HG02885 (cell line): ENCODE measurements at regions not wholly inside any gene's neighbourhood (a gene's known extent, or its start where the extent isn't known, plus 50 kb on each side); places are given as distances from the start of the nearest gene placed in this dataset.
A peak's percentile ranks its signal among the peaks of the same experiment; 100 is the strongest.
"Not testable (repeated sequence)": the region's sequence is repeated elsewhere in the genome, so short reads cannot be mapped to it uniquely, and the experiment has no call there.

Source experiments
- ATAC-seq: cut with Tn5 transposase; IDR thresholded peaks from one replicate; pipeline ENCODE4 v1.9.1; 2021; ENCODE audit warnings: mild to moderate bottlenecking; ENCODE audit not compliant: unreplicated experiment, poor library complexity

DNA sequence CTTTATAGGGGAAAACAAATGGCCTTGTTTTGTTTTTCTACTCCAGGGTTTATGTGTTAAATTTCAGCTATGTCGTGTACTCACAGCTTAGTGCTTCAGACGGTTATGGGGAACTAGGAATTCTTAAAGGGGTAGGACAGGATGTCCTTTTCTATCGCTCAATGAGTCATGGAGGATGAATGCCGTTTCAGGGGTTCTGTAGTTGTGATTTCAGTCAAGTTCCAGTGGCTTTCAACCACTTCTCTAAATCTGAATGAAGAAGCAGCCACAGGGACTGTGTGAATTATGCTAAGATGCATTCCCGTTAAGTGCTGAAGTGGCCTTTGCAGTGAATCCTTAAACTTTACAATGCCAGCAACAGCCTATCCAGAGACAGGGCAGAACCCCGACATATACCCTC lies 1231.7 kb upstream of the ZEB2 start:
- ATAC-seq = peak; percentile 84

DNA sequence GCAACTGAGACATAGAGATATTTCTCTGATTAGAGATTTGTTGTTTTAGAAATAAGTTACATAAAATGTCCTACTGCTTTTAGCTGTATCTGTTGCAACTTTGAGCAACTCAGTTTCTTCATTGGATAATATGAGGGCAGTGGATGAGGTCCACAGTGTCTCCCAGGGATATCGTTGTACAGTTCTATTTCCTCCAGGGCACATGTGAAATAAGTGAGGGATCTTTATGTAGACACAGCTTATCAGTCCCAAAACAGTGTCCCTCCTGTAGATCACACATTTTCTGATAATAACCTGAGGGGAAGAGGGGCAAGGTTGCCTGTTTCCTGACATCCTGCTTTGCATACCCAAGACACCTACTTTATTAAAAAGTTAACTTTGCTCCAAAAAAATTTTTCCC lies 1231.2 kb upstream of the ZEB2 start:
- no peak for ATAC-seq

DNA sequence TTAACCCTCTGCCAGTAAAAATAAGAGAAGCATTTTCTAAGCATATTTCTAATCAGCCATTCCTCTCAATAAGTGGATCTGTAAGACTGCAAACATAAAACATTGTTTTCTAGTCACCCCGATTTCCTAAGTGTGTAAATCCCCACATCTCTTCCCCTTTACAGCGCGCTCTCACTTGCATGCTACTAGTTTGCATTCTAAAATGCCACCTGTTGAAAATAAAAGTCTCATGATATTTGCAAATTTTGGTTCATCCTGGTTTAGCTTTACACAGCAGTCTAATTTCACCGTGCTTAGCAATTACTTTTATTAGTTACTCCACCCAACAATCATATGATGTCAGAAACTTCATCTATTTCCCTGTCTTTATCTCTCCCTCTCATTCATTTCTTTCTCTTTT lies 1230.7 kb upstream of the ZEB2 start:
- ATAC-seq = no peak

DNA sequence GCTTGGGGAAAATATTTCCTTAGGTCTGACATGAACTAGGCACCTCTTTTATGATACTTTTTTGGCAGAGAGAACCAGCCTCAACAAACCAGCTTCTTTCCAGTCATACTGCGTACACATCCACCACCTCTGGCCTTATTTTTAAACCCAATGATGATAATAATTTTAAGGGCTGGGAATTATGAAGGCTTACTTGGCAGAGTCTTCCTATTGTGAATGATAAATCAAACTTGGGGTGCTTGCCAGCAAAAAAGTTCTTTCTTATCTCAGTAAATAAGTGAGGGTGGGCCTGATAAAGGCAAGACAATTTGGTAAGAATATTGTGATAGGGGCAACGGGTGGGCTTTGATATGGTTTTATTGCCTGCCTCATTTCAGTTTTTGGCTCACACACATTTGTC lies 1230.2 kb upstream of the ZEB2 start:
- ATAC-seq = no peak

DNA sequence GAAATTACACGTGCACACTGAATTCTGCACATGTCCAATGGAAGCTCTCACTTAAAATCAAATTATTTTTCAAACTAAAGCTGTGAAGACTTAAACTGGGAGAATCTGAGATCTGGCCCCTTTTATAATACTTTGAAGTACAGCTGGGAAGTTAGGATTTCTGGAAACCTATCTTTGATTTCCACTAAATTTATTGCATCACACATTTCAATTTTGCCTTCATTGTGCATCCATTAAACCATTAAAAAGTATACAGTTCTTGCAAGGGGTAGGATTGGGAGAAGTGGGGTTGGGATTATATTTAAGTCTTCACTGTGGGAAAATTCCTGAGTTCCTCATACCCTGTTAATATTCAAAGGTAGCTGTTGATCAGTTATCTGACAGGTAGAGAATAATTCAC lies 1229.6 kb upstream of the ZEB2 start:
- no peak for ATAC-seq

DNA sequence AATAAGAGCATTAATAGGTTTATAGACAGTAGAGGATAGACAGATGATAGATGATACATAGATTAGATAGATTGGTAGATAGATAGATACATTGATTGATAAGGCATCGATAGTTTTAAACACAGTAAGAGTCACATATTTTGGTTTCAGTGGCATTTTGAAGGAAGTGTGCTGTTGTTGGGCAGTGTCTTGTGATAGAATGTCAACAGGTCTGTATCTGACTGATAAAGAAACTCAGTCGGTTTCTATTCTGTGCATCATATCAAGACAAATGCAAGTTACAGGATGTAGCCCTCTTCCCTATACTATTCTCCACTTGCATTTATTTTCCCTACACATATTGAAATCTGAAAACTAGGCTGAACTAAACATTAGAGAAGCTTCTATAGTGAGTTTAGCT lies 1229.0 kb upstream of the ZEB2 start:
- peak; percentile 57 for ATAC-seq

DNA sequence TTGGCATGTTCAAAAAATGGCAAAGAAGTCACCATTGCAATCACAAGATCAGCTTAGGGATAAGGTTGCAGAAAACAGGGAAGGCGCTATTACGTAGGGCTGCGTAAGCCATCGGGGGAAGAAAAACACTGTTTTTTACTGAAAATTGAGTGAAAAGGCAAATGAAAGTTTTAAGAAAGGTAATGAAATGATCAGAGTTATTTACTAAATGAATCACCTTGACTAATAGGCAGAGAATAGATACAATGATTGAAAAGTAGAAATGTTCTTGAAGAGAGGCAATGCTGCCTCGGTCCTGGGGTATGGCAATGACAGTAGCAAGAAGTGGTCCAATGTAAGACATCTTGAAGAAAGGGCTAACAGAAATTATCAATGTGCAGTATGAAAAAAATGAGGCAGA lies 1227.8 kb upstream of the ZEB2 start:
- no peak for ATAC-seq

DNA sequence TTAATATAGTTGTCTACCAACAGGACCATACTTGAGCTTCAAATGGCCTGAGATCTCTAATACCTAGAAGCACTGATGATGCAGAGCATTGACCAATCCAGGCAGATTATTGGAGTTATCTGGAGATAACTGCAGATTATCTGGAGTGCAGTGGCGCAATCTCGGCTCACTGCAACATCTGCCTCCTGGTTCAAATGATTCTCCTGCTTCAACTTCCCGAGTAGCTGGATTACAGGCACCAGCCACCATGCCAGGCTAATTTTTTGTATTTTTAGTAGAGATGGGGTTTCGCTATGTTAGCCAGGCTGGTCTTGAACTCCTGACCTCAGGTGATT lies 1225.4 kb upstream of the ZEB2 start:
- ATAC-seq = not testable (repeated sequence)

DNA sequence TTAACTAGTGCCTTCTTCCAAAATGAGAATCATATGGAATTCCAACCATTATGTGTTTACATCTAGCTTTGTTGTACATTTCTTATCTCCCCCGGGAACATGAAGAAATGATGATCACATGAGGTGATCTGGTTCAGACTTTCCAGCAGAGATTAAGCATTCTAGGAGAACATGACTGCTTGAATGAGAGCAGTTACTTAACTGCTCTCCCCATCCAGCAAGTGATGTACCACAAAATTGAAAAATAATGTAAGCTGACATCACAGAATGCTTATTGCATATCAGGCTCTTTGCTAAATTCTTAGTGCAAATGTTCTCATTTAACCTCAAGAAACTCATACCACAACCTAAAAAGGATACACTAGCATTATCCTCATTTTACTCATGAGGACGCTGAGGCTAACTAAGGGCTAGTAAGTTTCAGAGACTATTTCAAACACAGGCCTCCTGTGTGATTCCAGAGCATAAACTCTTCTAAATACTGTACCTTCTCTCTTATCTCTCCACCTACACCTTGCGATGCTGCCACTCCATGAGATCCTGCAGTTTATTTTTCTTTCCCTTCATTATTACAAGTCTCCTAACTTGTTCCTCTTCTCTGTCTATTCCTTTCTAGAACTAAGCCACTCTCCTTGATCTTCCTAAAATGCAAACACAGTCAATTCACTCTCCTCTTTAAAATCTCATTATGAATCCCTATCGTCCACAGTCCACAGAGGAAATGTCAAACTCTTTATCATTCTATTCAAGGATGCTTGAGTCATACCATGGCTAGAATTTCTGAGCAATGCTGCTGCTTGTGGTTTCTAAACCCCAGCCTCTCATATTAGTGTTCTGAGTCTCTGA lies 1224.8 kb upstream of the ZEB2 start:
- ATAC-seq = peak; percentile 84

DNA sequence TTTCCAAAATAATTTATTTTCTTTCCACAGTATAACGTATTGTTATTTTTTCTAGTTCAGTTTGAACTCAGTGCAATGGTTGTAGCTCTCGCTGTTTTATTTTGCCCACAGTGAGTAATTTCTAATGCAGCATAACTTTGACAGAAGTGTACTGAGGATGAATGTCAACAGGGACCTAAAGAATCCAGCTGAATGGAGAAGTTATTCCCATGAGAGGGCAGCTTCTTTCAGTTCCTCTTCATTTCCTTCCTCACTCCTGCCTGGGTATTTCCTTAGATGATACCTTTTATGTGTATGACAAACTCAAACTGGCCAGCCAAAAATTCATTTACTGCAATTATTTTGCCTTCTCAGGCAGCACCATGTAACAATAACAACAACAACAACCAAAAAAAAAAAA lies 1223.1 kb upstream of the ZEB2 start:
- no peak for ATAC-seq

DNA sequence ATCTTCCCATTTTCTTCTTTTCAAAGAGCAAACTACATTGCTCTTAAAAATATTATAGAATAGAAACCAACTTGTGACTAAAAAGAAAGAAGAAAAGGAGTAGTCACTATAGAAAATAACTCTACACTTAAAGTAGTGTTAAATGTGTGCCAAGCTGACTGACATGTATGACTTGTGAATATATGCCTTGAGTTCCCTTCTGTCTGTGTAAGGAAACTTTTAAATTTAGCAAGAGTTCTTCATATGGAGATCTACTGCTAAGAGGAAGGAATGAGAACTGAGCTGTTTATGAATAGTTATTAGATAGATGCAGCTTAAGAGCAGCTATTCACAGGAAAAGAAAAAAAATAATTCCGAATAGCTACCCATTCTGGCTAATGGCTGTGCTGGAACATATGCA lies 1221.7 kb upstream of the ZEB2 start:
- no peak for ATAC-seq

DNA sequence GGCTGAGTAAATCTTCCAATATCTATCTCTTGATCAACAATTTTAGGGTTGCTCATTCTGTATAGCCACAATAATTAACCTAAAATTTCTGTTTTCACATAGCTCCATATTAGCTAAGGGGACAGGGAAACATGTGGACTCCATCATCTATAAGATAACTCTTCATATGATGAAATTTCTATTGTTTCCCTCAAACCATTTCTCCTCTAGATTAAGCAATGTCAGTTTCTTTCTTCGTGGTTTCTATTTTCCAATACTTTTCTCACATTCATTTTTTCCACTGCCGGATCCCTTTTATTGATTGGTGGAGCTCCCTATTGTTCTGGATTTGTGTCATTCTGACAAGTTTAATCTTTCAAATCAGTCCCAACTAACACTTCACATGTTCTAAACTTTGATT lies 1221.3 kb upstream of the ZEB2 start:
- ATAC-seq = no peak

DNA sequence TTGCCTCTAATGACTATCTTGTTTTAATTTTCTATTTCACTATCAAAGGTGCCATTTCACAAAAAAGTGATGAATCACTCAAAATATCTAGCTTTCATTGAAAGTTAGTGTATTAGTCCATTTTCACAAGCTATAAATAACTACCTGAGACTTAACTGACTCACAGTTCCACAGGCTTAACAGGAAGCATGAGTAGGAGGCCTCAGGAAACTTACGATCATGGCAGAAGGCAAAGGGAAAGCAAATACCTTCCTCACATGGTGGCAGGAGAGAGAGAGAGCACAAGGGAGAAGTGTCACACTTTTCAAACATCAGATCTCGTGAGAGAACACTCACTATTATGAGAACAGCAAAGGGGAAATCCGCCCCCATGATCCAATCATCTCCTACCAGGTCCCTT lies 1220.4 kb upstream of the ZEB2 start:
- ATAC-seq = no peak

DNA sequence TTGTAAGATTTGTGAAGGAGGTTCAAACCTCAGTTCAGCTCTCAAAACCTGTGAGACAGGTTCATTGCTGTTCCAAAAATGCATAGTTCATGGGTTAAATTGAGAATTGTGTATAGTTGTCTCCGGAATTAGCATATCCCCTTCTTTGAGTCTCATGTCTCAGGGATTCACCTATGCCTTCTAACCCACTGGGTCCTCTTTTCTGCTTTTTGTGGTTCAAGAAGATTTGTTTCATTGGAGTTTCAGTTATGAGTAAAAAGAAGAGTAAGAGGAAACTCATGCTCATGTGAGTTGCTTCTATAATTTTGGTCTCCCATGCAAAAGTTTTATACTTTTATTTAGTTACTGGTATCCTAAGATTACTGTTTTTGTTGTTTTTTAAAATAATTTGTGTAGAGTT lies 1219.8 kb upstream of the ZEB2 start:
- ATAC-seq = peak; percentile 88

DNA sequence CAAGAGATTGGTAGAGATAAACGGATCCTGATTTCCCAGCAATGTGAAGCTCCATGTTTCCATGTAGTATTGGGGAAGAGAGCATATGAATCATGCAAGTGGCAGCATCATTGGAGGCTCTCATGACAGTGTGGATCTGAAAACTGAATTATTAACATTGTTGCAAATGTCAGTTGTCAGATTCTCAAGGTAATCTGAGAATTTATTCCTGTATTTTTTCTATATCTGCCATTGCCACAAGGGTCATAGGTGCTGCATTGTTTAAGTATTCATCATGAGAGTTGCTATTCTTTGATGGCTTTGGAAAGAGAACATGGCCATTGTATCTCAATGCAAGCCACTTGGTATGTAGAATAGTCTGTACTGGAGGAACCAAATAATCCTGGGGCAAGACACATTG lies 1217.0 kb upstream of the ZEB2 start:
- no peak for ATAC-seq

DNA sequence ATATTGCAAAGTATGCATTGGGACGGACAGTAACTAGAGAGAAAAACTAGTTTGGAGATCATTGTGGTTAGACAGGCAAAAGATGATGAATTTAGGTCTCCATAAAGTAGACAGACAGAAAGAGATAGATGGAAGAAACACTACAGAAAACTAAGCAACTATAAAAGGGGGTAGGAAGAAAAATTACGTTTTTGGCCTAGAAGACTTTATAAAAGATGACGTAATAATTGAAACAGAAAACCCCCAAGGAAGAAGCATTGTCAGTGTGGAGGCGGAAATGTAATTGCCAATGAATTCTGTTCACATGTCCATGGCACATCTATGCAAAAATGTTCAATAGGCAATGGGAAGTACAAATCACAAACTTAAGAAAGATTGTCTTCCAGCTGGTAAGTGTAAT lies 1211.5 kb upstream of the ZEB2 start:
- no peak for ATAC-seq

DNA sequence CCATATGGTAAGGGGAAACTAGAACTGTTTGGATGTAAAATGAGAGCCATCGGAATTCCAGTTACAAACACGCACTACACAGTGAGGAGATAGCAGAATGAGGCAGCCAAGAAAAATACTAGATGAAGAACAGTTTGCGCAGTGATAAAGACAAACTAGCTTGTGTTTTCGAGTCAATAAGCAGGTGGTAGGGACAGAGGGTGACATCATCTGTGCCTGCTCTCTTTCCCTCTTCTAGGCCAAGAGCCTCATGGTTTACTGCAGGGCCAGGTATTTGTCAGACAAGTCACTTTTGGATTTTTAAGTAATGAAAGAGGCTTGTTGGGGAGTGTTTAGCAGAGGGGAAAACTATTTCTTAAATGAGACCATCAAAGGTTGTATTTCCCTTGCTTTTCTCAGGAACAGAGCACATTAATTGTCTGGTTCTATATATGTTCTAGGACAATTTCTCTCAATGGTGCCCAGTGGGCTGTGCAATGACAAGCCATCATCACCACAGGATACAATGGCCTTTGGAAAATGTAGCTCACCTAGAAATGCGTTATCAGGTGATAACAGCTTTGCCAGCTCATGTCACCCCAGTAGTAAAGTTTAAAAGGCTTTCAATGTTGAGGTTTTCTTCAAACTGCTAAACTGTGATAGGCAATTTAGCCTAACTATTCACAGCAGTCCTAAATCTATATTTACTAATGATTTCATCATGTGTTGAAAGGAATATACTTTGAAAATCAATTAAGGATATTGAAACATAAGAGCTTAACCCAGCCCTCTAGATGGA lies 1210.3 kb upstream of the ZEB2 start:
- ATAC-seq = no peak

DNA sequence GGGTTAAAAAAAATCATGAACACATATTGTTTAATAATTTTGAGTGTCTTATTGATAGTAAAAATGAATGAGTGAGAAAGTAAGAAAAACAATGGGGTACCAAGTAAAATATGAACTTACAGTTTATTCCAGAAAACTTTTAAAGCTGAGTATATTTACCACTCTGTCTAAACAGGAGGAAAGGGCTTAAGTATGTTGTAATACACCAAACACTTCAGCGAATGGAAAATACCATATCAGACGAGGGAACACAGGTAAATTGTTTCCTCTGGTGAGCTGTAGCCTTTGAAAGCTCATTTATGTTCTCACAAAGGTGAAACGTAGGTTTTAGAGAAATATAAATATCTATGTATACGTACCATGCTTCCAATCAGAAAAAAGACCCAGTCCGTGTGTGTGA lies 1209.6 kb upstream of the ZEB2 start:
- no peak for ATAC-seq

DNA sequence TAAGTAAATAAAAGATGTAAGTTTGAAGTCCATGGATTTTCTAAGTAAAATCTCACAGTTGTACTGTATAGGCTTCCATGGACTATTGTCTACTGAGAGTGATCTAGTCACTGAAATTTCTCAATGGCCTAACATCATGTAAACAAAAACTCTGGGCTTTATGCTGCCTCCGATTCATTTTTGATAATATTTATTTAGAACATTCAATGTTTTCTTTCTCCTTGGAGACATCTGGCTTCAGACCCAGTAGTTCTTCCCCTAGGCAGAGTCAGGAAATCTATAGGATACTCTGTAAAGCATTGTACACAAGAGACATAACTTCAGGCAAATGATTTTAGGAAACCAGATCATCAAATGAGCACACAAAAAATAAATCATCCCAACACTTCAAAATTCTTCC lies 1208.6 kb upstream of the ZEB2 start:
- no peak for ATAC-seq

DNA sequence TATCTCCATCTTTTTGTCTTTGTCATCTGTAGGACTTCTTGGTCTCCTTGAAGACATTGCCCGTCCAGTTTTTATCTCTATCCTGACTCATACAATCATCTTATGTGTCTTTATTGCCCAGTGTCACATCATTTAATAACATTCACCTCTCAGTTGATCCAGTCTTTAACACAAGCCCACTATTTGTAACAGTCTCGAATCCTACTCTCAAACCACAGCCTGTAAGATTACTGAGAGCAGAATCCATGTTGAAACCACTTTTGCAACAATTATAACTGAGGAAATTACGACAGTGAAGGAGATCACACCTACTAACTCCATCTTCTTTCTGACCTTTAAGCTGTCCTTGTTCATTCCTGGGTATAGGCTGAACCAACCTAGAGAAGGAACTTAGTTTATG lies 1206.0 kb upstream of the ZEB2 start:
- ATAC-seq = no peak

DNA sequence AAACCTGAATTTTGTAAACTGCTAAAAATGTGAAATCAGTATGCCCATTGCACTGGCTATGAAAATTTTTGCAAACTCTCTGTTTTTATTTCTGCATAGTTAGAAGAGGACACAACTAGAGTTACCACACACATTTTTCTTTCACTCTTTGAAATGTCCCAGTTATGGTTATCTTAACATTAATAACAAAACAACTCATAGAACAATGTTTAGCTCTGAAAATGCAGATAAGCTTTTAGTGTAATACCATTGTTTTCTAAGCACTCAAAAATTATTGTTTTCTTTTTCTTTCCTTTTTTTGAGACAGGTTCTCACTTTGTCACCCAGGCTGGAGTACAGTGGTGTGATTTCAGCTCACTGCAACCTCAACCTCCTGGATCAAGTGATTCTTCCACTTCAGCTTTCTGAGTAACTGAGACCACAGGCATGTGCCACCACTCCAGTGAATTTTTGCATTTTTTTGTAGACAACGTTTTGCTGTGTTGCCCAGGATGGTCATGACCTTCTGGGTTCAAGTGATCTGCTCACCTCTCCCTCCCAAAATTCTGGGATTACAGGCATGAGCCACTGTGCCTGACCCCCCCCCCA lies 1204.5 kb upstream of the ZEB2 start:
- ATAC-seq = no peak

DNA sequence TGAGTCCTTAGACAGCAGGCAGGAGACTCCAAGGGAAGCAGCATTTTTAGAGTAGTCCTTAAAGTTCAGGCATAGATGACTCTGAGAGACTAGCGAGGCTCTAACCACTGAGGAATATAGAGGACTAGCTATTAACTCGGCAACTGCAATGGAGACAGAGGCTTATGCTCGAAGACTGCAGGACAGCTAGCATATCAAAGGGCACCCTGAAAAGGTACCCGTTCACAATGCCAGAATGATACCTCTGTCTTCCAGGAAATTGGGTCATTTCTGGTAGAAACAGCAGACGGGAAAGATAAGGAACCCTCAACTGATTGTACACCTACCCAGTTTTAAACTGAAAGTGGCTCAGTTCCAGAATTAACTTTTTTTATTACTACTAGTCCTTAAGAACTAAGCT lies 1204.0 kb upstream of the ZEB2 start:
- ATAC-seq = no peak
